Cerebellar cortex (tissue), 1 donor: ENCODE measurements at regions not wholly inside any gene's neighbourhood (a gene's known extent, or its start where the extent isn't known, plus 50 kb on each side); places are given as distances from the start of the nearest gene placed in this dataset.

Source experiments
- DNase-seq: peaks from one replicate; pipeline ENCODE4 v3.0.0-alpha.2; 2015; ENCODE audit warnings: low spot score

DNA sequence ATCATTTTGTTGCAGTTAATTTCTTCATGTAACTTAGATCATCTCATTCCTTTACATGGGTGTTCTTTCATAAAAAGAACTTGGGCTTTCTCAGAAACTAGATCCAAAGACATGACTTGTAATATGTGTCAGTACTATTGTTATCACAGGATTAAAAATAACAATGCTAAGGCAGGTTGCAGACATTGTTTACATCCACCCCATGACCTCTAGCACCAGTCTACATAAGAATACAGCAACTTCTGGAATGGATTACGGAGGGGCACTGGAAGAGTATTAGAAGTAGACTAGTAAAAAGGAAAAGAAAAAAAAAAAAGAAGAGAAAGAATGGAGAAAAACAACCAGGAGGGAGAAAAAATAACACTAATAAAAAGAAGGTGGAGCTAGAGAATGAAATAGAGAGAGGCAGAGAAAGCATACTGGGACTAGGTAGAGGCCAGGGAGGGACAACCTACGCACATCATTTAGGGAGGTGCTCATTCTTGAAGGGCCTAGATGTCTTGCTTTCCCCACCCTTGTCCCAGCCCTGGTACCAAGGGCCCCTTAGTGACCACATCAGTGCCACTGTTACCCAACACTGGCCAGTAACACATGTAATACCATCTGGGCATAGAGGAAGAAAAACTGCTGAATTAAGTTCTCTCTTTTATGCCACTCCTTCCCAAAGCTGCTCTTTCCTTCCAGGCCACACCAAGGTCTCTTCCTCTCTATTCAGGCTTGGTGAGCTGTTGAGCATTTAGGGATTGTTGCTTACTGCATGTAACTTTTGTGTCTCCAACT lies 70.6 kb upstream of the KLF7 start:
- DNase-seq: no peak

DNA sequence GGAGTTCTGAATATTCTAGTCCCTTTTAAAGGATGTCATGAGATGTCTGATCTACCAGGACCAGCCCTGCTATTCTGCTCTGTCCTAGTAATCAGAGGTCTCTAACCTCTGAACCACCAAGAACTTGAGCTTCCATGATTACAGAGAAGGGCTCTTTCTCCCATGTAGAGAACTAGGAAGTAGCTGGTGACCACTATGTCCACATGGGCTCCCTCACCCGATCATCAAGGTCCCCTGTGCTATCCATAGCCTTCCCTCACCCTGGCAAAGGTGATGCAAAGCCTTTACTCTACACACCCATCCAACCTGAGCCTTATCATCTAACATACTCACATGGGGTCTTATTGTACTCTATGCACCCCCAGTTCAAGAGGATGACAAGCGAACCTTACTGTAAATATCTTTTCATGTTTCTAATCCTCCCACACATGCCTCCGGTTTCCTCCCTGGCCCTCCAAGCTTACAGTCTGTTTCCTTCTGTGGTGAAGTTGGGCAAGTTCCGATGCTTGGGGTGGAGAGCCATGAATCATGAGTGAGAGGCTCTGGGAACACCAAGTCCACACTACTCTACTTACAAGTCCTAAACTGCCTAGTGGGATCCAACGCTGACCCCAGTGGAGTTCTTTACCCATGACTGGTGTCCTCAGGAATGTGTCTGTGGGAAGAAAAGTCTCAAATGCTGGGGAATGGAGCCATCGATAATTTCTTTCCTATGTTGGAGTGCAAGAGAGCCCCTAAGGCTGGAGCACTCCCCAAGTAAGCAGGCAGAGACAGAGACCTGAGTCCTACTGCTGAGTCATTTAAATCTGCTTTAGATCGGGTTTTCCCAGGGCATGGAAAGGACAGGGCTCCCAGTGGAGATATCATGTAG lies 73.3 kb upstream of the KLF7 start:
- no peak for DNase-seq

DNA sequence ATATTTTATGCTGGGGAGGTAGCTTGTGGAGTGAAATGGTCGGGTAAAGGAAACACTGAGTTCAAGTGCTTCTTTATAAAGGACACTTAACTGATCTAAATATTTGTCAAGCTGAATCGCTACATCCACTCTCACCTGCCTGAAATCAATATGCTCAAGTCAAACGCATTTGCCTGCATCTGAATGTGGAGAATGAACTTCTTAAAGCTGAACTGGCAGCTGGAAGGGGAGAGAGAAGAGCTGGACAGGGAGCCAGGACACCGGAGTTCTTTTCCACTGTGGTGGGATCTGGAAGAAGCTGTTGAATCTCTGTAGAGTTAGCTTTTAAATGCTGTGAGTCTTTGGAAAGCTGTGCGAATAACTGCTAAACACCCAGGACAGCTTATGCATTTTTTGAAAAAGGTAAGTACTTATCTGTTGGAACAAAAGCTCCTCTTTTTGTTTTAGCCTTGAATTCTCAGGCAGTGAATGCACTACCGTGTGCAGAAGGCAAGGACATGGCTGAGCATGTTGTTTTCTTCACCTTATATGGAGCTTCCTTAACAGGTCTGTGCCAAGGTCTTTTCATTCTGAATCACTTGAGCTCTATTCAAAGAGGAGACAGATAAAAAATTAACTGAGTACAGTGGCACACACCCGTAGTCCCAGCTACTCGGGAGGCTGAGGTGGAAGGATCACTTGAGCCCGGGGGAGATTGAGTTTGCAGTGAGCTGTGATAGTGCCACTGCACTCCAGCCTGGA lies 74.2 kb upstream of the KLF7 start:
- DNase-seq: no peak

DNA sequence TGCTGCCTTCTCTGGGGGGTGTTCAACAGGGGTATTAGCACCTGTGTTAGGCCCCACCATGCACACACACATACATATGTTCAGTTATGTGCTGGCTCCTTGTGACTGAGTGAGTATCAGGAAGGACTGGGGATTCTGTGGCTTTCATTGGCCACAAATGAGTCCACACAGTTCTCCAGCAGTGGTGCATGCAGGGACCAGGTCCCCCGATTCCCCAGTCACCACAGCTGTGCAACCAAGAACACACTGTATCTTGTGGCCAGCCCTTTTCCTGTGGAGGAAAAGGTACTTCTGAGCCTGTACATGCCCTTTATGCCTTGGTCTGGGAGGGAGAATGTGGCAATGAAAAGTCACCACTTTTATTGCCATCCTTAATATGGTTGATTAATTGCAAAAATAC lies 74.9 kb upstream of the KLF7 start:
- no peak for DNase-seq

- DNase-seq: no peak
Measured at GRCh38 chr2:207241198-207241597, 75.5 kb upstream of the KLF7 start.

GRCh38 chr2:207243601-207244000 lies 77.9 kb upstream of the KLF7 start:
- DNase-seq: no peak

DNA sequence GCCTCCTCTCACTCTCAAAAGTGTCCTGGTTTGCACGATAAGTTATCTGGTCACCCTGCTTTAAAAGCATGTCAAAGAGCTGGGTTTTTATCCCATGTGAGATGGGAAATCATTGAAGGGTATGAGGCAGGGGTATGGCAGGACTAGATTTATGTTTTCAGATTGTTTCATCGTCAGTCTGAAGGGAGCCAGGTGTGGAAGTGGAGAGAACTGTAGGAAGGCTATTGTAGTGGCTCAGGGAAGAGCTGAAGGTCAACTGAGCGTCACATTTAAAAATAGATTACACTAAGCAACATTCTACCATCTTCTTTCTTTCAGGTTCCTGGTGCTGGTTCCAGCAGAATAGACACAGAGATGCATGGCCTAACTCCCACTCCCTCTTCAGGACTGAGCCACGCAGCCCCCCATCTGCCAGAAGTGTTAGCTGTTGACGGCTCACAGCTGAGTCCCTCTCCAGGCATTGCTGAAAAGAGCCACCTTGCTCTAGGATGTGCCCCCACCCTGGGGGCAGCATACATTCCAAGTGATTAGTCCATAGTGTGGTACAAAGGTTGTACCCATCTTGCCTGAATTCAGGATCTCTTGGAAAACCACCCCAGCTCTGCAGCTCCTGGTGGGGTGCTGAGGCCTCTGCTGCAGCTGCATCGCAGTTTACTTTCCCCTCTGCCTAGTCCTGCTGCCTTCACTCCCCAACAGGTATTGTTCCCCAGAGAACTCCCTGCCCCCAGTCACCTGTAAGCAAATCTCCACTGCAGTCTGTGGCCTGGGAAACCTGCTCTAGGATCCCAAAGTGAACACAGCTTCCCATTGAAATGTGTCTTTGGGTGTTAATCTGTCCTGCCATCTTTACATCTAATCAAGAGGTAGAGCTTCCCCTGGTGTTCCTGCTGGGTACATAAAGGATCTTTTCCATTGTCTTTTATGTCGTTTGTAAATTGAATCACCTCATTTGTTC lies 79.5 kb upstream of the KLF7 start:
- no peak for DNase-seq

DNA sequence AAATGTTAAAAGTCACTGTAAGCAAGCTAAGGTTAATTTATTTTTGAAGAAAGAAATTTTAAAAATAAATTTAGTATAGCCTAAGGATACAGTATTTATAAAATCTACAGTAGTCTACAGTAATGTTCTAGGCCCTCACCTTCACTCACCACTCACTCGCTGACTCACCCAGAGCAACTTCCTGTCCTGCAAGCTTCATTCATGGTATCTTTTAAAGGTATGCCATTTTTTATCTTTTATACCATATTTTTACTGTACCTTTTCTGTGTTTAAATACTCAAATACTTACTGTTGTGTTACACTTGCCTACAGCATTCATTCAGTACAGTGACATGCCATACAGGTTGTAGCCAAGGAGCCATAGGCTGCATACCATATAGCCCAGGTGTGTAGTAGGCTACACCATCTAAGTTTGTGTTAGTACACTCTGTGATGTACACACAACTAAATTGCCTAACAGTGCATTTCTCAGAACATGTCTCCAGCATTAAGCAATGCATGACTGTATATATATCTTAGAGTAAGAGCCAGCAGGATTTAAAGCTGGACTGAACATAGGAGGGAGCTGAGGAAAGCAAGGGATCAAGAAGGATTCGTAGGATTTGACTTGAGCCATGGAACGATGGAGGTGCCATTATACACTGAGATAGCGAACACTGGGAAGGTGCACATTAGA lies 83.1 kb upstream of the KLF7 start:
- DNase-seq: no peak

DNA sequence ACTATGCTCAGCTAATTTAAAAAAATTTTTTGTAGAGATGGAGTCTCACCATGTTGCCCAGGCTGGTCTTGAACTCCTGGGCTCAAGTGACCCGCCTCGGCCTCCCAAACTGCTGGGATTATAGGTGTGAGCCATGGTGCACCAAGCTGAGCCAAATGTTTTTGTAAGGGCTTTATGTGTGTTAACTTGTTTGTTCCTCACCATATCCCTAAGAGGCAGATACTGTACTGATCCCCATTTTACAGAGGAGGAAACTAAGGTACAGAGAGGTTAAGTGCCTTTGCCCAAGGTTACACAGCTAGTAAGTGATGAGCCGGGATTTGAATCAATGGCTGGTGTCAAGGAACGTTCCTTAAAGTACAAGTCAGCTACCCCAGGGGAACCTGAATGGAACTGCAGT lies 85.3 kb upstream of the KLF7 start:
- DNase-seq: no peak

- no peak for DNase-seq
Measured at GRCh38 chr2:207251573-207252192, 85.9 kb upstream of the KLF7 start.

GRCh38 chr2:207252416-207252815 lies 86.7 kb upstream of the KLF7 start:
- no peak for DNase-seq

GRCh38 chr2:207252979-207253645 lies 87.4 kb upstream of the KLF7 start:
- DNase-seq: peak; percentile 59

GRCh38 chr2:207253666-207254345 lies 88.1 kb upstream of the KLF7 start:
- DNase-seq: no peak

DNA sequence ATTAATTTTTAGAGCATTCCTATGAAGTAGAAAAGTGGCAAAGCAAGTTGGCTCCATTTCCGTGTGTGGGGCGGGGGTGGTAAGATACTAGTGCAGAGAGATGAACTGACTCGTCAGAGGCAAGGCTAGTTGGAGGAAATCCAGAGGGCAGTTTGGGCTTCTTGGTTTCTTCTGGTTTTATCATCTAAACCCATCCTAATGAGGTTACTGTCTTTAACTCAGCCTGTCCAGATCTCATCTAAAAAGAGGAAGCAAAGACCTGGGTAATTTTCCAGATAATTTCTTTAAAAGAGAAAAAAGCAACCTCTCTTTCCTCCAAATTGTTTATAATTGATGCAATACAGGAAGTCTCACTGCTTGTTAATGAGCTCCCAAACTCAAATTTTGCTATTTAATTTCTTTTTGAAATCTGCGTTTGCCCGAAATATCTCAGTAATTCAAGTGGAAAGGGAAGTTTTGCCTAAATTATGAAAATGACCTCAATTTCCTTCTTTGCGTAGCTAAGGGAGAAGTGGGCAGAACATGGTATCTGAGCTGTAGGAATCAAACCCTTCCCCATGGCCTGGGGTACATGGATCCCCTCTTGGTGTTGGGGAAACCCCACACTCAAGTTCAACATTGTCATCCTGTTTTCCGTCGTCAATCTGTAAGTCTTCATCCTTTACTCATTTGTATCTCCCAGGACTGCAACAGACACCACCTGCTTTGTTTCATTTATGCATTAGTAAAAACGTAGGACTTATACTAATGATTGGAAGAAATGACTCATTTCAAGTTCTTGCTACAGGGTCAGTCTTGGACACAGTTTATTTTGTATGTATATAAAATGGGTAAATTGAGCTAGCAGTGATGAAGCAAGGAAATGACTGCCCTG lies 89.1 kb upstream of the KLF7 start:
- DNase-seq: no peak

GRCh38 chr2:207255565-207256470 lies 90.1 kb upstream of the KLF7 start:
- peak; percentile 61 for DNase-seq

DNA sequence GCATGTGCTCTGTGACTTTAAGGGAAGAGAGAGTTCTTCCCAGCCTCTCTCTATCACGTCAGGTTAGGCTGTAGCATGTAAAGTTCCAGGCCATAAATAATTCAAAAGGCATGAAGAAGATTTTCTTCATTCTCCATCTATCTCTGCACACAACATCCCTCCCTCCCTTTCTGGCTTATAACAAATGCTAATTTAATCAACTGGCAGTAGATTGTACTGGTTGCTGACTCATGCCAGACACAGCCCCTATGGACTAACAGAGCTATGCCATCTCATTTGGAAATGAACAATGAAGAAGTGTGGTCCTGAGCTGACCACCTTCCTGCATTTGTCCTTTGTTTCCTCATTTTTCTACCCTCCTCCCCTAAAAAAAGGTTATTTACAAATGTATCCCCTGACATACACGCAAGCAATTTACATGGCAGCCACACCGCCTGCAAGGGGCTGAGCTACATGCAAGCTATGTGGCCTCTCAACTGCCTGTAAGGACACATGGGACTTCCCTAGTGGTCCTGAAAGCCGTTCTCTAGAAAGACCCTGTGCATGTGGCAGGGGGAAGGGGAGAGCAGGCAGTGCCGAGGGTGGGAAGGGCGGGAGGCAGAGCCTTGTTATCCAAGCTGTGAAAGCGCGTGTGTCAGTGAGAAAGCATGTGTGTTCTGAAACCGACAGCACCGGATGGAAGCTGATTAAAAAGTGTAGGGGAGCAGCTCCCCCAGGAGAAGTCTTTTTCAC lies 90.9 kb upstream of the KLF7 start:
- DNase-seq: no peak
